Stimulated activated CD4-positive, alpha-beta T cell treated with anti-CD3 and anti-CD28 coated beads, Interleukin-4, amount 100 ng/mL, for 1 hour (primary cell): ENCODE measurements at regions not wholly inside any gene's neighbourhood (a gene's known extent, or its start where the extent isn't known, plus 50 kb on each side); places are given as distances from the start of the nearest gene placed in this dataset.
"Not testable (repeated sequence)": the region's sequence is repeated elsewhere in the genome, so short reads cannot be mapped to it uniquely, and the experiment has no call there.

Experiments used
- DNase-seq: peaks from one replicate; pipeline ENCODE4 v3.0.0-alpha.2; 2020

DNA sequence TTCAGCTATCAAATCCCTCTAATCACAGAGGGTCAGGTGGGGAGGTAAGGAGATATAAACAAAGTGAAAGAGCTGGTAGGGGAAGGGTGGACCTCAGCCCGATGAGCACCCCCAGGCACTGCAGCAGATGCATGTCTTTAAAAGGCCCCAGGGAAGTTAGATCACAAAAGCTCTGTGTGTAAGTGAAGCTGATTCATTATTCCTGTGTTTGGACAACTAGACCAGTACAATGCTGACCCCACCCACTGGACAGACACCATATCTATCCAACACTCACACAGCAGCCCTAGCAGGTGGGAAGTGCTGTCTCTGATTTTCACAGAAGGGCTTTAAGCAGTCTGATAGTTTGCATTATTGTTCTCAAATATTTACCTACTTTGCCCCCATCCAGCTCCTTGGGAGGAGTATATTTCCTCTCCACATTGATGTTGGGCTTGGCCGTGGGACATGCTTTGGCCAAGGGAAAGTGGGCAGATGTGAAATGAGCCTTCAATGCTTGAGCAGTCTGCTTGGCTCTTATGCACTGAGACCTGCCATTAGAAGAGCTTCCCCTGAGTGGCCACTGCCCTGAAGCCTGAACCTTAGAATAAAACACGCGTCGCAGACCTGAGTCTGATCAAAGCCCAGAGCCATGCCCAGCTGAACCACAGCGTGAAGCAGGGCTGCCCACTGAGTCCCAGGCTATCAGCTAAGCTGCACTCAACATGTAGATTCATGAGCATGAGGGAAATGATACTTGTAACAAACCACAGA lies 111.4 kb downstream of the COPS8 start:
- no peak for DNase-seq

DNA sequence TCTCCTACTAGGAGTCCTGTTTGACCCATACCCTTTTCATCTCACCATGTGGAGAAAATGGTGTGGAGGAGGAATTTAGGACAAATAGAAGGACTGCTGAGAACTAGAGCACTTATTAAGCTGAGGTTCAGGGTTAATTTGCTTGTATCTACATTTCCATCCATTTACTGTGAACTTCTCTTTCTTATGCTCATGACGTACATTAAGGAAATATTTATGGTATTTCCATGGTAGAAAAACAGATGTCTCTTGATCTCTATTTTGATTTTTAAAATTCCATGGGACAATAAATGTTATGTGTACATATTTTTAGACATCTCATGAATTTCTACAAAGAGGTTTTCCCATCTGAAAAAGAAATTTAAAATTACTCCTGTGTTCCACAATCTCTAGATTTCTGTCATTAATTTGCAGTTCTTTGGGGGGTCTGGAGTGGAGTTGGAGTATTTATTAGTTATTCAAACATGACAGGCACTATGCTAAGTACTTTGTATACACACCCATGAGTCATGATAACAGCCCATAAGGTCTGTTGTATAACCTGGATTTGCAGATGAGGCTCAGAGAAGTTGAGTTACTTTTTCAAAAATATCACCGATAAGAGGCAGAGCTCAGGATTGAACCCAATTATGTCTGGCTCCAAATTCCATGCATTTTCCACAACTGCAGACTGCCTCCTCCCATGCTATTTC lies 112.6 kb downstream of the COPS8 start:
- DNase-seq, result no peak

DNA sequence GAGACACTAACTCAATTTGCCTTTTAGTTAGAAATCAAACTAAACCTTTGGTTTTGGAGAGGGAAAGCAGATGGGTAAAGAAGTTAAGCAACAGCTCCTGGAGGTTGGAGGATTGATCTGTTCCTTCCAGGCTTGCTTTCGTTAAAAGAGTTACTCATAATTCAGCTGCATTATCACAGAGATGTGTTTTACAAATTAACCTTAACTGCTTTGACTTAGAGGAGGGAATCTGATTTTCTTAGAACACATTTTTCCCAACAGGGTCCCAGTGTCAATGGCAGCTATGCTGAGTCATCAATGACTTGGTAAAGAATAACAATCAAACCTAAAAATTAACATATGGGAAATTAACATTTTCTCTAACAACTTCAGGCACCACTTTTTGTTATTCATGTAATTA lies 113.4 kb downstream of the COPS8 start:
- DNase-seq, result no peak

DNA sequence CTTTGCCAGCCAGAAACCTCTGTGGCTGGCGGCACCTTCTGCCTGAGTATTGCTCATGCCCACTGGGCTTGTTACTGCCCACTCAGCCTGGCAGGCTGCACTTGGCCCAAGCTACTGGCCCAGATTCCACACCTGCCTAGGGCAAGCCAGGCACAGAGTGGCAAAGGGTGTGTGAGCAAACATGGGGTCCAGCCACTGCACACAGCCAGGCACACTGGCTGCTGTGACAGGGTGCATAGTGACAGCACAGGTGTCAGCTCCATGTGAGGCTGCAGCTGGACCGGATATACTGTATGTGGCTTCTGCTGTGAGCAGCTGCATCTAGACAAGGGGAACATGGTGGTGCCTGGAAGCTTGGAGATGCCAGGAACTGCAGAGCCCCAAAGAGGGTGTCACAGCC lies 113.9 kb downstream of the COPS8 start:
- DNase-seq, result no peak

DNA sequence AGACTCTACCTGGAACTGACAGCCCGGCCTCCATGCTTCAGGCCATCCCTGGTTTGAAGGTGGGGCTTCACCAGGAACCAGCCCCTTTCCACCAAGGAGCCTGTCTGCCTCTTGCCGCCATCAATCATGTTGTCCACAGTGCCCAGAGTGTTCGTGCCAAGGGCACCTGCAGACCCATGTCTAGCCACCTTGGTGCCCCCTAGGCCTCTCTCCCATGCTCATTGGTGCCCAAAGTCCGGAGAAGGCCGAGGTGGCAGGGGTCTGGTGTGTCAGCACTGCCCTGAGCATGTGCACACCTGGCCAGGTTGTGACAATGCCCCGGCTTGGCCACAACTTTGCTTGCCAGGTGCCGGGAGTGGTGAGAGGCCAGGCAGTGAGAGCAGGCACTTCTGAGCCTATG lies 114.8 kb downstream of the COPS8 start:
- no peak for DNase-seq

DNA sequence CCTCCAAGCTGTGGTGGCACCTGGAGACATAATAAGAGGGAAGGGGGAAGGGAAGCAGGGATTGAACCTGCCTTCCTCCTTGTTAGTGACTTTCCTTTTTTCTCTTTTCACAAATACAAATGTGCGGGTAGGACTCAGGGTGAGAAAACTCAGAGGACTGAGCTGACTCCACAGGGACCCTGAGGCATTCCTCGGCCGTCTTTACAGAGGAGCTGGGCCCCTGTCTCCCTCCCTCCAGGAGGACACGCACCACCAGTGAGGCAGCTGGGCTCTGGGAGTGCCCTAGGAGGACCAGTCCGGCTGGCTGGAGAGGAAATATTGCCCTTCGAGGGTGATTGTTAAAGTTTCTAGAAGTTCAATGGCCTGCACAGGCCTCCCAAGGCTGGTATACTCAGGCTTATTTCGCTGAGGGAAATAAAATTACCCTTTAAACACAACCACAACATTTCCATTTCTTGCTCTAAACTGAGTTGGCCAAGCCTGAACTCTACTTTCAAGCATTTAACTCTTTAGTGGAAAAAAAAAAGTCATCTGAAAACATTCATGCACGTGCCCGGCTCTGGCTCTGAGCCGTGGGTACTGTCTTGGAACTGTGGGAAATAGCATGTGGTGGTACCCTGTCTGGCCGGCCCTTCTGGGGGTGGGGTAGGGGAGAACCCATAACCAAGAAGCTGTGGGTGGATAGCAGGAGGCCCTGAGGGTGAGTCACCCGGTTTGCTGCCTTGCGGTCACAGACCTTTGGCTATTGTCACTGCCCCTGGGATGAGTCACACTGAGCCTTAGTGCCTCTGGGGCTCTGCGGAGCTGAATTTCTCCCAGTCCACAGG lies 116.0 kb downstream of the COPS8 start:
- no peak for DNase-seq

DNA sequence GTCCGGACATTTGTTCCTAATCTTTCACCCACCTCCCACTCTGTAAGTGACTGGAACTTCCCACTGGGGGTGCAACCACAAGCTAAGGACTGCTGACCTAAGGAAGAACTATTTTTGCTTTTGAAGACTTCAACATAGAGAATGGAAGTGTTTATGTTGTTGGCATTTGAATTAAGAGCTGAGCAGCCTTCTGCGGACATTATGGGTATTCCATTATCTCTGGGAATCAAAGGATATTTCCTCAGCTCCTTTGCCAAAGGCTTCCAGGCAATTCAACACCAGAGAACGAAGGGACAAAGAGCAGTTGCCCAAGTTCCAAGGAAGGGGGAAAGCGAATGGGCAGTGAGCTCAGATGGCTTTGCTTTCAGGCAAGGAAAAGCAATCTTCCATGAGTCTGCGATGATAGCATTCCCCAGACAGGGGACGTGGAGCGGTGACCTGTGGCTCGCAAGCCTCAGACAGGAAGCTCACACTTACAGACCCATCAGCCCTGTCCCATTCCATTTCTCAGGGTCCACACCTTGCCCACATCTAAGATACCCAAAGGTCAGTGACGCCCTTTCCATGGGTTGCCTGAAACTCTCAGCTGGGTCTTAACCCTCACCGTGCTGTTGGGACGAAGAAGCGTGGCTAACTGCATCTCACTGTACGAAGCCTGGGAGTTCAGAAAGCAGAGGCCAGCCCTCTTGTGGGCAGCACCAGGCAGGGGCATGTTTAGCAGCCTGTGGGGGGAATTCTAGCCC lies 116.8 kb downstream of the COPS8 start:
- no peak for DNase-seq

DNA sequence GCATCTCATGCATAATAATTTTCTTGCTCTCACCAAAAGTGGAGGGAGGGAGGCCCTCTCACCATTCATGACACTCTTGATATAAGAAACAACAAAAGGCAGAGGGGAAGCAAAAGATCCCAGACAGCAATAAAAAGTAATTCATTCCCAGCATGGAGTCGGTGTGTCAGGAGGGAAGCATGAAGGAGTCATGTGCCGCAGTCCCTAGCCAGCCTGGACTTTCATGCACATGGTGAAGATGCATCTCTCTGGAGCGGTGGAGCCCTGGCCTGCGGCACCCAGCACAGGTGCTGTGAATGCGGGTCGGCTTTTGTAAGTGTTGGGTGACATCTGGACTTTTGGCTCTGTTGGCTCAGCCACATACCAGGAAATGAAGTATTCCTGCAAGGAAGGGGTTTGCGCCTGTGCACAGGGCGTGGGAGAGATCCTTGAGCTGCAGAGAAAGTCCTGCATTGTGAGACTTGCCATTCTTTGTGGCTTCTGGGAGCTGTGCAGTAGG lies 119.4 kb downstream of the COPS8 start:
- no peak for DNase-seq

DNA sequence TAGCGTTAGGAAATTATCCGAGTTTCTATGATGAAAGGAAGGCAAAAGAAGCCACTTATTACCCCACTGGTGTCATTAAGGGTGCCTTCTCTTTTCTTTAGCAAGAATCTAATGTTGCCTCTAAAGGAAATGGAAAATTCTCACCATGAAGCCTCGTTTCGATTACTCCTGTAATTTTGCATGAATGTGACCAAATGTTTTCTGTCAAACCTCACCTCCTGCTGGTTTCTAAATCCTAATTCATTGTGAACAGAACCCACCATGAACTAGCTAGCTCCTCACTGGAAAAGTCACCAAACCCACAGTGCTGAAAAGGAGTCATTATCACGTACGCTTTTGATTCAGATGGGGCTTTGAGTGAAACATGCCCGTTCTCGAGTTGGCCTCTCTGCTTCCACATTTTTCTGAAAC lies 119.9 kb downstream of the COPS8 start:
- DNase-seq, result no peak

DNA sequence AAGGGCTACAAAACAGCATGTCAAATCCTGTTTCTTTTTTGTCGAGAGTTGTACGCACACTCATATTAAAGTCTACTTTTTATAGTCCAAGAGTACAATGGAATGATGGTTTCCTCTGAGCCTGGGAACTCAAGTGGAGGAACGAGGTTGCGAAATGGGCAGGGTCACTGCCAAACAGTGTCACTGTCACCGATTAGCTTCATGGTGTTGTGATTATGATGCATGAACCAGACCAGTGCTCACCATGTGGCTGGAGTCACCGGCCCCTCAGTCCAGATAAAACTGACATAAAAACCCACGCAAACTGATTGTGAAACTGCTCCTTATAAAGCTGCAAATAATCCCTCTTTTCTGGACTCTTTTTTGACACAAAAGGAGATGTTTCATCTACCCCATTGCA lies 122.0 kb downstream of the COPS8 start:
- DNase-seq, result no peak

DNA sequence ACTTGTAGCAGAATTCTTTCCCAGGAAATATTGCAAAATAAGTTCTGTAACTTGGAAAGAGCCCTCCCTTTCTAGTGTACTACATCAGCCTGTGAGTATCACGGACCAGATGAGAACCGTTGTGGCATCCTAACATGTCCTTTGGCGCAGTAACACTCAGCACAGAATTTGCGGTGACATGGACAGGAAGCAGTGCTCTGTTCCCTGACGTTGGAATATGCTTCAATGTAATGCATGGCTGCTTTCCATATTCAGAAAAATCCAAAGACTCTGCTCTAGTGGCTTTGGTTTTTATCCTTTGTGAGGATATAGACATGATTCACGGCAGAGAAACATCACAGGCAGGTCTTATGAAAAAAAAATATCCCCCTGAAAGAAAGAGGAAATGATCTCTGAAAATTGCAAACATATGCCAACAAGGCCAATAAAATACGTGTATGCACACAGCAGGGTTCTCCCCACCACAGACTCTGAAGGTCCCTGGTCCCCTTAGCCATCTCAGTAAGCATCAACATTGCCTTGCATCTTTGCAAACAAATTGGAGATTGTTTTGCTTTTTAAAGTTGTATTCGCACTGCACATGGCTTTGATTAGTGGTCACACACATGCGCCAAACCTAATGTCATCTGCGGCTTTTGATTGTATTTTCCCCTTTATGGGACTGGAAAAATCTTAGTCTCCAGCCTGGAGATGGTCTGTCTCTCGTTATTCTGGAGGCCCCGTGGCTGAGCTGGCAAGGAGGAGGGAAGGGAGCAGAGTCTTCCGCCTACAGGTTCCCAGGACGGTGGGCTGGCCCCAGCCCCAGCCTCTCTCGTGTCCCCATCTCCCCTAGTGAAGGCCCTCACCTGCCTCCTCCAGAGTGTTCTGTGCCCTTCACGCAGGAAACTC lies 122.9 kb downstream of the COPS8 start:
- DNase-seq, result no peak

DNA sequence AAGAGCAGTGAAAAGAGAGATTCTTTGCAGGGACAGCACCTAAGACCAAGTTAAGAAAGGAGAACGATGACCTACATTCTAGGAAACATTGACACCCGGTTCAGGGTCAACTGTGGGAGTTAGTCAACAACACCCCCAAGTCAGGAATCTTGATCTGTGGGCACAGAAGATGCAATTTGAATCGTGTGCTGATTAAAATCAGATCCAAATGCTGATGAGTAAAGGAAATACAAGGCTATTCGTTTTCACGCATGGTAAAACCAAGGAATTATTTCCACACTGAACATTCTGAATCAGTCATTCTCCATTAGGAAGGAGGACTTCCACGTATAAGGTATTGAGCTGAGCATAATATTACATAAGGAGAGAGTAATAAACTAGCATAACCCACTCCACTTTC lies 124.2 kb downstream of the COPS8 start:
- DNase-seq, result no peak

DNA sequence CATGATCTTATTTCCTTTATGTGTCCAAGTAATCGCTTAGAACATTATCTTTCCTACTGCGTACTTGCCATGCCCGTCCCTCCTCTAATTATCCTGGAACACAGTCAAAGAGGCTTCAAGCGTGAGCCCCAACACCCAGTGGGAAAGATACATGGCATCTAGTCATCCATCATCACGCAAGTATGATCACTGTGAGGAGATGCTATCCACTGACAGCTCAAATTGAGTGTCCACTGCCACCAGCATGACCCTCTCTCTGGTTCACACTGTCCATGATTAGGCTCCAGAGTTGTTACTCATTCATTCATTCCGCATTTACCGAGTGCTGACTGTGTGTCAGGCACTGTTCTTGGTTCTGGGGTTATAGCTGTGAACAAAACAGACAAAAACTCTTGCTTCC lies 124.6 kb downstream of the COPS8 start:
- DNase-seq, result no peak

DNA sequence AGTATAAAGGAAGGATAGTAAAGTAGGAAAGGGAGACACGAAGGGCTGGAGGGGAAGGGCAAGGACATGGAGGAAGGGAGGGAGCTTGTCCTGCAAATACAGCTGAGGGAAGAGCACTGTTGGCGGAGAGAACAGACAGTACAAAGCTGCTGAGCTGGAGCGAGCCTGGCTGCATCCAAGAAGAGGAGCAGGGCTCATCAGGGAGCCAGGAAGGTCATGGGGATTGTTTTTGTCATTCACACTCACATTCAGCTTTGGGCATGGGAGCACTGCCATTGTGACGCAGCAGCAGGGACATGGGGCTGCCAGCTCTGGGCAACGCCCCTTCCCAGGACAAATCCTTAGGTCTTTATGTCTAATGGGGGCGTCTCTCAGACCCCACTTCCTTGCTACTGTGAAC lies 125.1 kb downstream of the COPS8 start:
- DNase-seq, result no peak

DNA sequence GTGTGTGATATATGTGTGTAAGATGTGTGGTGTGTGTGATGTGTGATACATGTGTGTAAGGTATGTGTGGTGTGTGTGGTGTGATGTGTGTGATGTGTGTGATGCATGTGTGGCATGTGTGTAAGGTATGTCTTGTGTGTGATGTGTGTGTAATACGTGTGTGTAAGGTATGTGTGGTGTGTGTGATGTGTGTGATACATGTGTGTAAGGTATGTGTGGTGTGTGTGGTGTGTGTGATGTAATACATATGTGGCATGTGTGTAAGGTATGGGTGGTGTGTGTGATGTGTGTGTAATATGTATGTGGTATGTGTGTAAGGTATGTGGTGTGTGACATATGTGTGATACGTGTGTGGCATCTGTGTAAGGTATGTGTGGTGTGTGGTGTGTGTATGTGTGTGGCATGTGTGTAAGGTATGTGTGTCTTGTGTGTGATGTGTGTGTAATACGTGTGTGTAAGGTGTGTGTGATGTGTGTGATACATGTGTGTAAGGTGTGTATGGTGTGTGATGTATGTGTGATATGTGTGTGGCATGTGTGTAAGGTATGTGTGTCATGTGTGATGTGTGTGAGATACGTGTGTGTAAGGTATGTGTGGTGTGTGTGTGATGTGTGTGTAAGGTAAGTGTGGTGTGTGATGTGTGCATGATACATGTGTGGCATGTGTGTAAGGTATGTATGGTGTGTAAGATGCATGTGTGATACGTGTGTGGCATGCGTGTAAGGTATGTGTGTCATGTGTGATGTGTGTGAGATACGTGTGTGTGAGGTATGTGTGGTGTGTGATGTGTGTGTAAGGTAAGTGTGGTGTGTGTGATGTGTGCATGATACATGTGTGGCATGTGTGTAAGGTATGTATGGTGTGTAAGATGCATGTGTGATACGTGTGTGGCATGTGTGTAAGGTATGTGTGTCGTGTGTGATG lies 126.9 kb downstream of the COPS8 start:
- DNase-seq, result not testable (repeated sequence)

DNA sequence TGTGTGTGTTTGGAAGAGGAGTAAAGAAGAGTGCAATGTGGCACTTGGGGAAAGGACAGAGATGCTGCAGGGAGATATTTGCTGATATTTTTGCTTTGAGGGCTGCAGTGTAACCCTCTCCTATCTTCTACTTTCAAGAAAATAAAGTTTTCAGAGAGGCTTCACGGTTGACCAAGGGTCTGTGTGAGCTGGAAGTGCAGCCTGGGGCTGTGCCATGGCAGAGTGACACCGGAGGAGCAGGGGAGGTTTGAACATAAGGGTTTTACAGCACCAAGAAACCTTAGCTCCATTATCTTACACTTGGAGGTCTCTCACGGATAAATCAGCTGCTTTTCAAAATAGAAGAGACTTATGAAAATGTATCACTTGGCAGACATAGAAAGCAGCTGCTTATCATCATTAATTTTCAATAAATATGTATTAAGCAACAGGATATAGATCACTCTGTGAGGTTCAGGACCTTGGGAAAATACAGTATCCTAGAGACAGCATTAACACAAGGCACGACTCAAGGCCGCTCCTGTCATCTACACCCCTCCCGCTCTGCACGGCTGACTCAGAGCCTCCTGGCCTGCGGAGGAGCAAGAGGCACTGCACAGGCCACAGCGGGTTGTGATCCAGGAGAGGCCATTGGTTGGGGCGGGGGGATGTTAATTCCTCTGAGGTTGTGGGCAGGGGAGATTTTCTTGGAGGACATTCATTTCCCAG lies 127.8 kb downstream of the COPS8 start:
- no peak for DNase-seq

DNA sequence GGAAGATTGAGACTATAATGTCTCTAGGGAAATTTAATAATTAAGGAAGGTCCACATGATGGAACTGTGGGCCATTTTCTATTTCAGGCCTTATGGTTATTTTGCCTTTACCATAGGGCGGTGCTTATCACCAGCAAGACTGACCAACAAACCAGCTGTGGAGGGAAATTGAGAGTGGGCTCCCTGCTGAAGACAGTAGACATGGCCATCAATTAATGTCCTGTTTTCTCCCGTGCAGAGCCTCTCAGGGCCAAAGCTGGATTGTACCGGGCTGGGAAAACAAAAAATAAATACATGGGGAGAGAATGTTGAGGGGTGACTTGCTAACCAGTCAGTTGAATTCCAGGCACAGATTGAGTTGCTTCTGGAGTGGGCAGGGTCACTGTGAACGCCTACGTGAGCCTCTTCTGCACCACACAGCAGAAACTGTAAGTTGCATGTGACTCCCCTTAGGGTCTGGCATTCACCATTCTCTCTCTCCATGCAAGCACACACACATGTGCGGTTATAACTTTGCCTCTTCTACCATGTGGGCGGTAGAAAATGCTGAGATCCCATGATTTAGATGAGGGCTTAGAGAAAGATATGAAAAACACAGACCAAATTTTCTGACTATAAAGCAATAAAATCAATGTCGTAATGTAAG lies 128.5 kb downstream of the COPS8 start:
- no peak for DNase-seq

DNA sequence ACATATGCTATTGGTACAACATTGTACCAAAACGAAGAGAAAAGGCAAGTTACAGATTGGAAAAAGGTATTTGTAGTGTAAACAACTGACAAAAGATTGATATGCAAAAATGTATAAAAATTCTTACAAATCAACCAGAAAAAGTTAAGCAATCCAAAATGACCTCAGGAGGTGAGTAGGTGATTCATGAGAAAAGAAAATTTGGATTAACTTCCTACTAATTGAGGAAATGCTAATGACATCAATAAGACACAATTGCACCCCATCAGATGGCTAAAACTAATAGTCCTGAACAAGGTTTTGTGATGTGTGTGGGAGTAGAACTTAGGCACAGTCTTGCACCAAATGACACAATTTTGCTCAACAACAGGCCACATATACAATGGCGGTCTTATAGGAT lies 129.3 kb downstream of the COPS8 start:
- no peak for DNase-seq

DNA sequence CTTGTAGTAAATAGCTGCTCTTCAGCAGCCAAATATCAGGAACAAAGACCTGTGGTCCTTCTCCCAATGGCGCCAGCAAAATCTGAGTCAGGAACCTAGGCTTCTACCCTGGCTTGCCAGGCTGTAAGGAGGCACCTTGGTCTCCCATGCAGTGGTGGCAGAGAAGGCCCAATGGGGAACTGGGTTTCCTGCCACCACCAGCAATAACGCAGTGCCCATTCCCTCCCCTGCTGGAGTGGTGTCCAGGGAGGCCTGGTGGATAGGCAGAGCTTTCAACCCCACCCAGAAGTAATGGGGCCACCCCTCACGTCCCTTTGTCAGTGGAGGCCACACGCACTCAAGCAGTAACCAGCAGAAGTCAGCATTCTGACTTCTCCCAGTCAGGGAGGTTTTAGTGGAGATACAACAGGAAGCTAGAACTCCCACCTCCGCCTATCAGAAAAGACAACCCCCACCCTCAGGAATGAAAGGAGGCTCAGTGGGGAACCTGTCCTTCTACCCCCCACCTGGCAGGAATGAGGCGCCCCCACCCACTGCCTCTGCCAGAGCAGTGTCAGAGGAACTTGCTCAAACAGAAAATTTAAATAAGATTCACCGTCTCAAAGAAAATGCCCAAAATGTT lies 132.4 kb downstream of the COPS8 start:
- no peak for DNase-seq
